Activated CD4-positive, alpha-beta T cell treated with anti-CD3 and anti-CD28 coated beads, Interleukin-2, amount 50 U/mL, for 24 hours (primary cell): ENCODE measurements at regions not wholly inside any gene's neighbourhood (a gene's known extent, or its start where the extent isn't known, plus 50 kb on each side); places are given as distances from the start of the nearest gene placed in this dataset.

Experiments used
- DNase-seq, 2 donors: peaks; one replicate each; pipeline ENCODE4 v3.0.0-alpha.2; 2020; ENCODE audit warnings: low read depth in 1 of 2, low spot score in 1 of 2

GRCh38 chr18:51398104-51398503, 200.6 kb upstream of the MEX3C start:
- DNase-seq: no peak

GRCh38 chr18:51399491-51400122, 202.1 kb upstream of the MEX3C start:
- no peak for DNase-seq

GRCh38 chr18:51400721-51401120, 203.2 kb upstream of the MEX3C start:
- DNase-seq: no peak

- no peak for DNase-seq
Observed at GRCh38 chr18:51401912-51402311, 204.4 kb upstream of the MEX3C start.

- no peak for DNase-seq
Observed at GRCh38 chr18:51404620-51405019, 207.1 kb upstream of the MEX3C start.

GRCh38 chr18:51405683-51406477, 208.4 kb upstream of the MEX3C start:
- no peak for DNase-seq

- DNase-seq: no peak
Observed at GRCh38 chr18:51417643-51418483, 220.4 kb upstream of the MEX3C start.

GRCh38 chr18:51425475-51425874, 228.0 kb upstream of the MEX3C start:
- DNase-seq: no peak

- DNase-seq: no peak
Observed at GRCh38 chr18:51425889-51426288, 228.4 kb upstream of the MEX3C start.

- DNase-seq: no peak
Observed at GRCh38 chr18:51426996-51427395, 229.5 kb upstream of the MEX3C start.

- no peak for DNase-seq
Observed at GRCh38 chr18:51429644-51430043, 232.2 kb upstream of the MEX3C start.

- DNase-seq: no peak
Observed at GRCh38 chr18:51430538-51430937, 233.1 kb upstream of the MEX3C start.

GRCh38 chr18:51433296-51433695, 235.8 kb upstream of the MEX3C start:
- DNase-seq: no peak

GRCh38 chr18:51433881-51434280, 236.4 kb upstream of the MEX3C start:
- no peak for DNase-seq

GRCh38 chr18:51437280-51438271, 240.1 kb upstream of the MEX3C start:
- DNase-seq: no peak

GRCh38 chr18:51438797-51439350, 241.4 kb upstream of the MEX3C start:
- no peak for DNase-seq

- DNase-seq: no peak
Observed at GRCh38 chr18:51442012-51442411, 244.5 kb upstream of the MEX3C start.

GRCh38 chr18:51446571-51447210, 249.2 kb upstream of the MEX3C start:
- no peak for DNase-seq

- no peak for DNase-seq
Observed at GRCh38 chr18:51447351-51448342, 250.2 kb upstream of the MEX3C start.
